ENCODE measurements at regions not wholly inside any gene's neighbourhood (a gene's known extent, or its start where the extent isn't known, plus 50 kb on each side); places are given as distances from the start of the nearest gene placed in this dataset.

DNA sequence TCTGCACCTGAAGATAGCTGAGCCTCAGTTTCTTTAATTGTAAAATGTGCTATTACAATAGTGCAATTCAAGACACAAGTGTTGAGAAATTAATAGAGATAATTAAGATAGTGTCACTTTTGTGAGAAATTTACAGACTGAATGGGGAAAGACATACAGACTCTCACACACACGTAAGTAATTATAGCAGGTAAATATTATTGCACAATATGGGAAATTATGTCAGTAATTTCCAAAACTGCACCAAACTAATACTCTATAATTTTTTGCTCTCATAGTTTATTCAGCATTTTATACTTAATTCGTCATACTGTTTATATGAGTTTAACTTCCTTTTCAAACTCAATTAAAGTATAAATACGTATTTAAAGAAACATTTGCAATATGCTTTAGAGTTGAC is 124.9 kb upstream of the GYPC start:
- H3K9me3 ChIP-seq (ENCODE audit: control insufficient read depth, low read depth, low read length), result no peaks in the 10 kb centered on the region
- H3K4me3 ChIP-seq (ENCODE audit: low read length), result no peak overlapping the region

DNA sequence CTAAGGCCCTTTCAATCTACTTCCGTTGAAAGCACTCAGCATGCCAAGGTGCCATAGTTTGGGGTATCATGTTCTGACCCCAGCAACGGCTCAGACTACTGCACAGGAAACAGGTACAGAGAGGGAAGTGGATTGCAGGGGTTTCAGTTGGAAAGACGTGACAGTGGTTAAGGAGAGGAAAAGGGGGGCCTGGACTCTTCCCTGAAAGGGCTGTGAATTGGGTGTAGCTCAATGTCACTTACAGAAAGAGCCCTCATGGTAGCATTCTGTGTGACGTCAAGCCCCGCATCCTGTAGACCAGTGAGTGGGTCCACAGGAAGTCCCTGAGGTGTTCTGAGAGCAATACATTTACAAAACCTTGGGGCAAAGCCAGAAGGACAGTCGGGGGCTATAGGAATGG is 121.5 kb upstream of the GYPC start:
- H3K4me1 ChIP-seq (ENCODE audit: control insufficient read depth, insufficient read depth, low read length), result no peaks in the 10 kb centered on the region
- H3K9me3 ChIP-seq (ENCODE audit: control insufficient read depth, low read depth, low read length), result no peaks in the 10 kb centered on the region
- no peaks in the 10 kb centered on the region for H3K36me3 ChIP-seq (ENCODE audit: control insufficient read depth, insufficient read depth, low read length)
- no peaks in the 10 kb centered on the region for H3K27me3 ChIP-seq (ENCODE audit: control insufficient read depth, insufficient read depth, low read length)
- no peak overlapping the region for H3K27ac ChIP-seq (ENCODE audit: low read length)
- 70% methylated on average over 2 of the region's 6 CpGs for WGBS (ENCODE audit: insufficient coverage, low lambda C conversion rate)
- no peak for DNase-seq
- H3K4me3 ChIP-seq (ENCODE audit: low read length), result no peak overlapping the region

More for the DNA sequence above, 124.9 kb upstream of the GYPC start:
- no peak overlapping the region for H3K27ac ChIP-seq (ENCODE audit: low read length)
- no peaks in the 10 kb centered on the region for H3K36me3 ChIP-seq (ENCODE audit: control insufficient read depth, insufficient read depth, low read length)
- WGBS (ENCODE audit: insufficient coverage, low lambda C conversion rate), result 100% methylated on average over 2 of the region's 3 CpGs
- DNase-seq, result no peak
- no peaks in the 10 kb centered on the region for H3K4me1 ChIP-seq (ENCODE audit: control insufficient read depth, insufficient read depth, low read length)
- H3K27me3 ChIP-seq (ENCODE audit: control insufficient read depth, insufficient read depth, low read length), result no peaks in the 10 kb centered on the region

DNA sequence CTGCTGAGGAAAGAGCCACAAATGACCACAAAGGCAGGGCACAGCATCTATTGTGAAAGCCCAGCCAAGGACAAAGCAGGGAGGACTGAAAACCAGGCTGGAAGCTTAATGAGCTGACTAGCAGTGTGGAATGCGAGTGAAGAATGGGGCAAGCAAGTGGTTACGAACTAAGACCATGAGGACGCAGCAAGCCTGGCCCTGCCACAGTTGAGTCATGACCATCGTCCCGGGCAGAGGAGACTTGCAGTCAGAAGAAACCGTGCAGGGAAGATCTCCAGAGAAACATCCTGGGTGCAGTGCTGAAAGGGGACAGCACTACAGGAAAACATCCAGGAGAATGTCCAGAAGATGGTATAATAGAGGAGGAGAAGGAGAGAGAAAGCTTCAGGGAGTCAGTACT is 120.5 kb upstream of the GYPC start:
- Histone ChIP-seq H3K27me3 (ENCODE audit: control insufficient read depth, insufficient read depth, low read length) (no peaks in the 10 kb centered on the region), H3K36me3 (ENCODE audit: control insufficient read depth, insufficient read depth, low read length) (no peaks in the 10 kb centered on the region), H3K4me1 (ENCODE audit: control insufficient read depth, insufficient read depth, low read length) (no peaks in the 10 kb centered on the region), H3K9me3 (ENCODE audit: control insufficient read depth, low read depth, low read length) (no peaks in the 10 kb centered on the region), H3K4me3 (ENCODE audit: low read length) (no peak overlapping the region), H3K27ac (ENCODE audit: low read length) (no peak overlapping the region)
- no CpG with 5 or more reads among the region's 6 CpGs for WGBS (ENCODE audit: insufficient coverage, low lambda C conversion rate)
- no peak for DNase-seq

DNA sequence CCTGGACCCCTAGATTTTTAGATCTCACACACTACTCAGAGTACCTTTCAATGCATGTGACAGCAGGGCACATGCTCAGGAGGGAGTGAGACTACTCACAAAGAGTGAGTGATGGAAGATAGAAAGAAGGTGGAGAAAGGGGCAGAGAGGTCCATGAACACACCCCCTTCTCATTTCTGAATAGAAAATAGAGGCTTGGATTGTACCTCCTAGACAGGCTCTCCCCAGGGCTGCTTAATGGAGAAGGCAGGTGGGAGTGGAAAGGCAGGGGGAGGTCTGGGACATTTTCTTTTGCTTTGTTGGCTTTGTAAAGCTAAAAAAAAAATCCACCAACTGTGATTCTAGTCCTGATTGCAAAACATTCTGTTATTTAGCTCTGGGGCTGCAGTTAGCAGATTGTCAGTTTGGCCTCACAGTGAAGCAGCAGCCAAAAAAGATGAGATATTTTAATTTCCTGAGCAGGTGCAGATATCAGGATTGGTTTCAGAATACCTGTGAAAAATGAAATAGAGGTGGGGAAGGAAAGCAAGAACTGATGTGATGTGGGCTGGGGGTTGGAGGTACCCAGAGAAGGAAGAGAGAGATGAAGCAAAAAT is 119.3 kb upstream of the GYPC start:
- Histone ChIP-seq H3K9me3 (ENCODE audit: control insufficient read depth, low read depth, low read length) (no peaks in the 10 kb centered on the region), H3K4me1 (ENCODE audit: control insufficient read depth, insufficient read depth, low read length) (no peaks in the 10 kb centered on the region), H3K4me3 (ENCODE audit: low read length) (no peak overlapping the region), H3K27ac (ENCODE audit: low read length) (no peak overlapping the region), H3K27me3 (ENCODE audit: control insufficient read depth, insufficient read depth, low read length) (no peaks in the 10 kb centered on the region), H3K36me3 (ENCODE audit: control insufficient read depth, insufficient read depth, low read length) (no peaks in the 10 kb centered on the region)
- no peak for DNase-seq

DNA sequence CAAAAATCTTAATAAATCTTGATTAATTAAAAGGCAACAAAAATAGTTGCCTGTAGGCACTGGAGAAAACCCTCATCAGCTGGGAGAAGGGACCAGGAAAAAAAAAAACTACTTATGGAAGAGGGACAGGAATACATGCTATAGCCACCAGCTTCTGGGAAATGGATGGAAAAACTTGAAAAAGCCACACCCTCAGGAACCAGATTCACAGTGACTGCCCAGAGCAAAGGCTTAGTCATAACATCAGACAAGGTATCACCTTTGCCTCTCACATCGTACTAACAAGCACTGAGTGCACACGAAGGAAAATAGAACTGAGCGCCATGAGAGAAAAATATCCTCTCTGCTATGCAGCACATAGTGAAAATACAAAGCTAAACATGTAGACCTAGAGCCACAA is 116.9 kb upstream of the GYPC start:
- no CpG with 5 or more reads among the region's 3 CpGs for WGBS (ENCODE audit: insufficient coverage, low lambda C conversion rate)

DNA sequence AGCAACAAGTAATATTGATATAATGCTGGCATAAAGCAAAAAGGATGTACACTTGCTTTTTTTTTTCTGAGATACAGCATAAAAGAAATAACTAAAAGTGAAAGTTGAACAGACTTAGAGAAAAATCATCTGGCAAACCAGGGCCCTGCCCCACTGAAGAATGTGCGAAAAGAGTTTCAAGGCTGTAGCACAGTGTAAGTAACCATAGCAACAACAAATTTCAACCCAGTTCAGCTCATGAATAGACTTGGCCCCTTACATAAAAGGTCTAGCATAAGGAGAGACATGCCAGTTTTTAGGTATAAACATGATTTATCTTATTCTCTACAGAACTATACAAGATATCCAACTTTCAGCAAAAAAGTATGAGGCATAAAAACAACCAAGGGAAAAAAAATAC is 113.7 kb upstream of the GYPC start:
- Histone ChIP-seq H3K36me3 (ENCODE audit: control insufficient read depth, insufficient read depth, low read length) (no peaks in the 10 kb centered on the region), H3K27me3 (ENCODE audit: control insufficient read depth, insufficient read depth, low read length) (no peaks in the 10 kb centered on the region), H3K4me3 (ENCODE audit: low read length) (no peak overlapping the region), H3K9me3 (ENCODE audit: control insufficient read depth, low read depth, low read length) (peaks cover 10% of the 10 kb centered on the region), H3K4me1 (ENCODE audit: control insufficient read depth, insufficient read depth, low read length) (no peaks in the 10 kb centered on the region), H3K27ac (ENCODE audit: low read length) (no peak overlapping the region)
- no peak for DNase-seq
- no CpG with 5 or more reads among the region's 1 CpG for WGBS (ENCODE audit: insufficient coverage, low lambda C conversion rate)

More for the DNA sequence above, 116.9 kb upstream of the GYPC start:
- no peaks in the 10 kb centered on the region for H3K27me3 ChIP-seq (ENCODE audit: control insufficient read depth, insufficient read depth, low read length)
- peaks cover 10% of the 10 kb centered on the region for H3K9me3 ChIP-seq (ENCODE audit: control insufficient read depth, low read depth, low read length)
- no peaks in the 10 kb centered on the region for H3K4me1 ChIP-seq (ENCODE audit: control insufficient read depth, insufficient read depth, low read length)
- H3K36me3 ChIP-seq (ENCODE audit: control insufficient read depth, insufficient read depth, low read length), result no peaks in the 10 kb centered on the region
- DNase-seq, result no peak
- H3K27ac ChIP-seq (ENCODE audit: low read length), result no peak overlapping the region
- no peak overlapping the region for H3K4me3 ChIP-seq (ENCODE audit: low read length)

DNA sequence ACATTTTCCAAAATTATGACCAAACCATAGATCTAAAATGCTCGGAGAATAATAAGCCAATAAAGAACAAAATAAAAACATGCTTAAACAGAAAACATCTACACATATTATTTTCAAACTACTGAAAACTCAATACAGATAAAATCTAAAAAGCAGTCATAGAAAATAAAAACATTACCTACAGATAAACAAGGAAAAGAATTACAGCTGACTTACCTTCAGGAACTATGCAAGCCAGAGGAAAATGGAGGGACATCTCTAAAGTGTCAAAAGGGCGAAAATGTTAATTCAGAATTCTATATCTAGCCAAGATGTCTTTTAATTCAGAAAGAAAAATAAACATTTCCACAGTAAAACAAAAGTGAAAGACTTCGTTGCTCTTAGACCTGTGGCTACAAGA is 112.9 kb upstream of the GYPC start:
- no peak overlapping the region for H3K4me3 ChIP-seq (ENCODE audit: low read length)
- no peaks in the 10 kb centered on the region for H3K4me1 ChIP-seq (ENCODE audit: control insufficient read depth, insufficient read depth, low read length)
- H3K27ac ChIP-seq (ENCODE audit: low read length), result no peak overlapping the region
- H3K36me3 ChIP-seq (ENCODE audit: control insufficient read depth, insufficient read depth, low read length), result no peaks in the 10 kb centered on the region
- H3K9me3 ChIP-seq (ENCODE audit: control insufficient read depth, low read depth, low read length), result peaks cover 10% of the 10 kb centered on the region
- H3K27me3 ChIP-seq (ENCODE audit: control insufficient read depth, insufficient read depth, low read length), result no peaks in the 10 kb centered on the region
- DNase-seq, result no peak
- 89% methylated on average over 2 of the region's 3 CpGs for WGBS (ENCODE audit: insufficient coverage, low lambda C conversion rate)

DNA sequence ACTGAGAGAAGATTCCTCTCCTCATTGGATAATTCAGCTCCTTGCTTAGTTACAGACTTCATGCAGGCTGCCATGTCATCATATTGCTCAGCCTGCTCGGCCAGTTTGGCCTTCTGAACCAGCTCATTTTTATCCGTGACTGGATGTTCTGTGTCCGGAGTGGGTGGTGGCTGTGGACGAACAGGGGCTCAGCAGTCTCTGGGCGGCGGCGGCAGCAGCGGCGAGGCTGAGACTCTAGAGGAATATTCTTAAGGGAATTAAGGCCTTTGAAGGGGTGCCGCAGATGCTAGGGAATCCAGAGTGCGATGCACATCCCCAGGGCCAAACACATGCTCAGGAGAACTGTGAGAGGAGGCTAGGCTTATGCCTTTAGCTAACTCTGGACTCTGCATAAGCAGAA is 97.9 kb upstream of the GYPC start:
- Histone ChIP-seq H3K27ac (ENCODE audit: low read length) (no peak overlapping the region), H3K4me1 (ENCODE audit: control insufficient read depth, insufficient read depth, low read length) (no peaks in the 10 kb centered on the region), H3K4me3 (ENCODE audit: low read length) (no peak overlapping the region), H3K9me3 (ENCODE audit: control insufficient read depth, low read depth, low read length) (peaks cover 2% of the 10 kb centered on the region), H3K27me3 (ENCODE audit: control insufficient read depth, insufficient read depth, low read length) (no peaks in the 10 kb centered on the region), H3K36me3 (ENCODE audit: control insufficient read depth, insufficient read depth, low read length) (no peaks in the 10 kb centered on the region)
- WGBS (ENCODE audit: insufficient coverage, low lambda C conversion rate), result no CpG with 5 or more reads among the region's 11 CpGs
- no peak for DNase-seq

DNA sequence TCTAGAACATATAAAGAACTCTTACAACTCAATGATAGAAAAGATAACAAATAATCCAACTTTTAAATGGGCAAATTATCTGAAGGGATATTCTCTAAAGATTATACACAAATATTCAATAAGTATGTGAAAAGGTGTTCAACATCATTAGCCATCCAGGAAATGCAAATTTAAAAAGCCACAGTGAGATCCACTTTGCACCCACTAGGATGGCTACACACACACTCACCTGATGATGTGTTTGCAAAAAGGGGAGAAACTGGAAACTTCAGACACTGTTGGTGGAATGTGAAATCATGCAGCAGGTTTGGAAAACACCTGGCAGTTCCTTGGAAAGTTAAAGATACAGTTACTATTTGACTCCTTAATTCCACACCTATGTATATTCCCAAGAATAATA is 87.2 kb upstream of the GYPC start:
- DNase-seq, result no peak
- H3K27me3 ChIP-seq (ENCODE audit: control insufficient read depth, insufficient read depth, low read length), result no peaks in the 10 kb centered on the region
- H3K36me3 ChIP-seq (ENCODE audit: control insufficient read depth, insufficient read depth, low read length), result no peaks in the 10 kb centered on the region
- no peak overlapping the region for H3K4me3 ChIP-seq (ENCODE audit: low read length)
- no peak overlapping the region for H3K27ac ChIP-seq (ENCODE audit: low read length)
- no peaks in the 10 kb centered on the region for H3K4me1 ChIP-seq (ENCODE audit: control insufficient read depth, insufficient read depth, low read length)
- no peaks in the 10 kb centered on the region for H3K9me3 ChIP-seq (ENCODE audit: control insufficient read depth, low read depth, low read length)

DNA sequence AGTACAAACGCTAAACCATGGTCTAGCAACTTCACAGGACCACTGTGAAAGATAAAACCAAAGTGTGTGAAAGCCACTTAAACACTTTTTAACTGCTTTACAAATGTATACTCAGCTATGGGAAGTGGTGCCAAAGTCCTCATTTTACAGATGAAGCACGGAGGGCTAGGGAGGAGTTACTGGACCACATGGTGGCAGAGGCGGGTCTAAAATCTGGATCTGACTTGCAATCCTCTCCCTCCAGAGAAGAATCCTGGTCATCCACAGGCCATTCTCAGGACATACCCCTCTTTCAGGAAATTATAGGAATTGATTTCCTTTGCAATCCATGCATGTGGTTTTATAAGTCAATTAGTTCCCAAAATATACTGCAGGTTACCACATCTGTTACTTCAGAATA is 84.6 kb upstream of the GYPC start:
- 71% methylated on average over 1 of the region's 3 CpGs for WGBS (ENCODE audit: insufficient coverage, low lambda C conversion rate)
- no peak for DNase-seq
- H3K27me3 ChIP-seq (ENCODE audit: control insufficient read depth, insufficient read depth, low read length), result no peaks in the 10 kb centered on the region
- no peaks in the 10 kb centered on the region for H3K4me1 ChIP-seq (ENCODE audit: control insufficient read depth, insufficient read depth, low read length)
- no peak overlapping the region for H3K4me3 ChIP-seq (ENCODE audit: low read length)
- H3K9me3 ChIP-seq (ENCODE audit: control insufficient read depth, low read depth, low read length), result no peaks in the 10 kb centered on the region
- no peak overlapping the region for H3K27ac ChIP-seq (ENCODE audit: low read length)
- no peaks in the 10 kb centered on the region for H3K36me3 ChIP-seq (ENCODE audit: control insufficient read depth, insufficient read depth, low read length)

DNA sequence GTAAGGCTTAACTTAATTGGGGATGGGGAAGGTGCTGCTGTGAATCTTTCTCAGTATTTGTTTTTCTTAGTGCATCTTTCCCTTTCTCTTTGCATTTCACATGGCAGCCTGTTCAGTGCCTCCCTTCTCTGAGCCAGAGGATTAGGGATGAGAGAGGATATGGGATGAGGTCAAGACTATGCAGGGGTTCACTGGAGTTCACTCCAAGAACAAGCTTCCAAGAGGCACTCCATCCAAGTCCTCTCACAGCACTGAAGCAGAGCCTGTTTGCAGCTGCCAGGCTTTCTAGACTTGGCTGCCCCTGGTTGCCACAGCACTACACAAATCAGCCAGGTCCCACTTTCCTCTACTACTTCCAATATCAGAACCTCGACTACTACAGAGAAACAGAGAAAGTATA is 80.3 kb upstream of the GYPC start:
- Histone ChIP-seq H3K4me1 (ENCODE audit: control insufficient read depth, insufficient read depth, low read length) (no peaks in the 10 kb centered on the region), H3K27ac (ENCODE audit: low read length) (no peak overlapping the region), H3K27me3 (ENCODE audit: control insufficient read depth, insufficient read depth, low read length) (no peaks in the 10 kb centered on the region), H3K9me3 (ENCODE audit: control insufficient read depth, low read depth, low read length) (no peaks in the 10 kb centered on the region), H3K4me3 (ENCODE audit: low read length) (no peak overlapping the region), H3K36me3 (ENCODE audit: control insufficient read depth, insufficient read depth, low read length) (no peaks in the 10 kb centered on the region)
- DNase-seq, result no peak
- no CpG with 5 or more reads among the region's 1 CpG for WGBS (ENCODE audit: insufficient coverage, low lambda C conversion rate)
